Stomach smooth muscle (tissue), 2 donors: ENCODE measurements at regions not wholly inside any gene's neighbourhood (a gene's known extent, or its start where the extent isn't known, plus 50 kb on each side); places are given as distances from the start of the nearest gene placed in this dataset.

Experiments used
- H3K27ac ChIP-seq: one replicate; pipeline ENCODE4 v1.7.0; 2013; ENCODE audit warnings: mild to moderate bottlenecking, low read length, inconsistent platforms
- H3K27me3 ChIP-seq, 2 donors: one replicate each; pipeline ENCODE4 v1.7.0; 2013; ENCODE audit warnings: low read length in 2 of 2; ENCODE audit not compliant: insufficient read depth in 2 of 2, control insufficient read depth in 1 of 2
- H3K36me3 ChIP-seq, 2 donors: one replicate each; pipeline ENCODE4 v1.7.0; 2013; ENCODE audit warnings: low read length in 2 of 2; ENCODE audit not compliant: control insufficient read depth in 2 of 2, insufficient read depth in 2 of 2
- H3K4me1 ChIP-seq: one replicate; pipeline ENCODE4 v1.7.0; 2013; ENCODE audit warnings: low read length; ENCODE audit not compliant: control insufficient read depth, insufficient read depth
- H3K4me3 ChIP-seq, 2 donors: one replicate each; pipeline ENCODE4 v1.7.0; 2013; ENCODE audit warnings: low read length in 2 of 2
- H3K9ac ChIP-seq, 2 donors: one replicate each; pipeline ENCODE4 v1.7.0; 2013; ENCODE audit warnings: low read length in 2 of 2, mild to moderate bottlenecking in 1 of 2
- H3K9me3 ChIP-seq, 2 donors: one replicate each; pipeline ENCODE4 v1.7.0; 2013; ENCODE audit warnings: low read length in 2 of 2; ENCODE audit not compliant: control insufficient read depth in 2 of 2
- donor health status: healthy.
- donor health status: Pancreatic carcinoma.

DNA sequence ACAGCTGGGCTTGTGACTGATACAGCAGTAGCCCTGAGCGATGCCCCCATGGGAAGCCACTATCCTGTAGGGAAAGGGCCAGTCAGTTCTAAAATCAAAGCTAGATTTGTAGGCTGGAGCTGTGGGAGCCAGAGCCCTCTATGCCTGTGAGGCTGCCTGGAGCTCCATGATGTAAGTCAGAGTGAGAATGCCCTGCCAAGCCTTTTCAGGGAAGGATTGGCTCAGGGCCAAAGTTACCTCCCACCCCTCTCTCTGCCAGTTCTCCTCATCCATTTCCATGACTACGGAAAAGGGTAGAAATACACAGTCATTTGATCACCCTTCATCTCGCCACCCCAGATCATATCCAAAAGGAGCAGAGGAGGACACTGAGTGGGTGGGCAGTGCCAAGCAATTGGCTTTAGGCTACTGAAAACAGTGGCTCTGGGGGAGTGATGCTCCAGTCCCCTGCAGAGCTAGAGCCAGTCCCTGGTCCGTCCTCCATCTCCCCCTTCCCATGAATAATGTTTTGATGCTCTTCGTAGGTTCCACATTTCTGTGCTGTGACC is 59.5 kb upstream of the KCNA3 start:
- H3K36me3 ChIP-seq = no peaks in the 10 kb centered on the region
- no peak overlapping the region for H3K9ac ChIP-seq
- no peaks in the 10 kb centered on the region for H3K9me3 ChIP-seq
- H3K4me3 ChIP-seq = no peak overlapping the region
- no peaks in the 10 kb centered on the region for H3K4me1 ChIP-seq
- H3K27ac ChIP-seq = no peak overlapping the region
- peaks cover 0 to 3% of the 10 kb centered on the region in 2 donors for H3K27me3 ChIP-seq

- Histone ChIP-seq H3K36me3 (no peaks in the 10 kb centered on the region), H3K27me3 (no peaks in the 10 kb centered on the region), H3K4me3 (no peak overlapping the region), H3K4me1 (no peaks in the 10 kb centered on the region), H3K9ac (no peak overlapping the region), H3K9me3 (no peaks in the 10 kb centered on the region), H3K27ac (no peak overlapping the region)
Observed at GRCh38 chr1:110731529-110731928, 56.8 kb upstream of the KCNA3 start.

DNA sequence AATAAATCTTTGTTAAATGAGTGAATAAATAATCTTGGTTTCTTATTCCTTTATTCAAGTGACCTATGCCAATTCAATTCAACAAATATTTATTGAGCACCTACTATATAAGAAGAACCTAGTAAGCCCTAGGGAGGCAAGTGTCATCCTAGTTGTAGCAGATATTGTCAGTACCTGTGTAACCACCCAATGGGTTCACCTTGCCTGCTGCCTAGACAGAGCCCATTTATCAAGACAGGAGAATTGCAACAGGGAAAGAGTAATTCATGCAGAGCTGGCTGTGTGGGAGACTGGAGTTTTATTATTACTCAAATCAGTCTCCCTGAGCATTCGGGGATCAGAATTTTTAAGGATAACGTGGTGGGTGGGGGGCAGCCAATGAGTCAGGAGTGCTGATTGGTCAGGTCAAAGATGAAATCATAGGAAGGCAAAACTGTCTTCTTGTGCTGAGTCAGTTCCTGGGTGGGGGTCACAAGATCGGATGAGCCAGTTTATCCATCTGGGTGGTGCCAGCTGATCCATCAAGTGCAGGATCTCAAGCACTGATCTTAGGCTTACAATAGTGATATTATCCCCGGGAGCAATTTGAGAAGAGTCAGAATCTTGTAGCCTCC is 53.8 kb upstream of the KCNA3 start:
- Histone ChIP-seq H3K9ac (no peak overlapping the region), H3K36me3 (no peaks in the 10 kb centered on the region), H3K4me1 (no peaks in the 10 kb centered on the region), H3K27me3 (no peaks in the 10 kb centered on the region), H3K4me3 (no peak overlapping the region), H3K27ac (no peak overlapping the region), H3K9me3 (no peaks in the 10 kb centered on the region)

GRCh38 chr1:110727246-110727645 is 52.5 kb upstream of the KCNA3 start:
- H3K27me3 ChIP-seq = peaks cover 0 to under 1% of the 10 kb centered on the region in 2 donors
- H3K27ac ChIP-seq = no peak overlapping the region
- H3K4me1 ChIP-seq = no peaks in the 10 kb centered on the region
- no peak overlapping the region for H3K9ac ChIP-seq
- H3K9me3 ChIP-seq = no peaks in the 10 kb centered on the region
- no peaks in the 10 kb centered on the region for H3K36me3 ChIP-seq
- H3K4me3 ChIP-seq = no peak overlapping the region

- H3K27ac ChIP-seq = no peak overlapping the region
- no peaks in the 10 kb centered on the region for H3K9me3 ChIP-seq
- peaks cover 0 to 2% of the 10 kb centered on the region in 2 donors for H3K27me3 ChIP-seq
- H3K36me3 ChIP-seq = no peaks in the 10 kb centered on the region
- no peaks in the 10 kb centered on the region for H3K4me1 ChIP-seq
- H3K4me3 ChIP-seq = no peak overlapping the region
- H3K9ac ChIP-seq = no peak overlapping the region
Observed at GRCh38 chr1:110726755-110727154, 52.0 kb upstream of the KCNA3 start.
